Esophagus squamous epithelium (tissue), 4 donors: ENCODE measurements at regions not wholly inside any gene's neighbourhood (a gene's known extent, or its start where the extent isn't known, plus 50 kb on each side); places are given as distances from the start of the nearest gene placed in this dataset.

Experiments used
- CTCF ChIP-seq, 6 experiments: fragments of 450-650 bp in 4 of 6; fragments of 200-600 bp in 2 of 6; sonication (generic) in 2 of 6; IDR thresholded peaks; one replicate each; pipeline ENCODE4 v1.5.1; 2016 to 2019; ENCODE audit warnings: antibody characterized with exemption in 6 of 6, mild to moderate bottlenecking in 4 of 6, moderate library complexity in 4 of 6
- POLR2A ChIP-seq, 4 donors: fragments of 450-650 bp; IDR thresholded peaks; one replicate each; pipeline ENCODE4 v1.6.1; 2017; ENCODE audit warnings: antibody characterized with exemption in 4 of 4, mild to moderate bottlenecking in 4 of 4, moderate library complexity in 3 of 4

GRCh38 chr18:67901573-67901972 lies 385.1 kb upstream of the DSEL start:
- TF ChIP-seq CTCF (IDR thresholded peaks at IDR 0.05) (no peak), POLR2A (IDR thresholded peaks at IDR 0.05) (no peak)
